ENCODE measurements at regions not wholly inside any gene's neighbourhood (a gene's known extent, or its start where the extent isn't known, plus 50 kb on each side); places are given as distances from the start of the nearest gene placed in this dataset.

DNA sequence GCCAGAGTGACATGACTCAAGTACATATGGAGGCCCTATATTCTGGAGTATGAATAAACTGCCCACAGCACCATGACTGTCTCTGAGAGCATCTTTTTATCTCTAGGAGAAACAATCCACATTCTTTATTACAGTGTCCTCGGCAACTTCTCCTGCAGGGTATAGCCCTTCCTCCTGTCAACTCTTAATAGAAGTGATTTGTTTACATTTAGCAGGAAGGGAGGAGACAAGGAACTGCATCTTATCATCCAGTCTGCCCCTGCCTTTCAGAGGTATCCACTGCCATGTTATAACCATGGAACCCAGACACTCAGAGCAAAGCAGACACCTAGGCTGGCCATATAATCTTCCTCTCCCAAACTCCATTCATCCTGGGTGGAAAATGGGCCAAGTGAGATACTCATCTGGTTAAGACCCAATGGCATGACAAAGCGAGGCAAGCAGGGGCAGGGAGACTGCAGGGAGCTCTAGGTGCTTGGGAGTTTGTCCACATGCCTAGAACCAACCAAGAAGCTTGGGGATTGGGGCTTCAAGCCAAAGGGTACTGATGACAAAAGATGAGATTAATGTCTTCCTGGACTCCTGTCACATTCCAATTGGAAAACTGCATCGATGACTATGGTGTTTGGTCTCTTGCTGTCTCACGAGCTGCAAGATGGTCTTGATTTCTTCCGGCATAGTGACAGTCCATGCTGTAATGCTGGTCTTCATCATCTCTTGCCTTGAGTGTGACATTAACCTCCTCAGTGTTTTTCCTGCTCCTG, 620.5 kb upstream of the KLF4 start:
- ATAC-seq (ENCODE audit: low read depth) (no peak), DNase-seq (ENCODE audit: low spot score) (no peak)
- TF ChIP-seq, protein P1, sequence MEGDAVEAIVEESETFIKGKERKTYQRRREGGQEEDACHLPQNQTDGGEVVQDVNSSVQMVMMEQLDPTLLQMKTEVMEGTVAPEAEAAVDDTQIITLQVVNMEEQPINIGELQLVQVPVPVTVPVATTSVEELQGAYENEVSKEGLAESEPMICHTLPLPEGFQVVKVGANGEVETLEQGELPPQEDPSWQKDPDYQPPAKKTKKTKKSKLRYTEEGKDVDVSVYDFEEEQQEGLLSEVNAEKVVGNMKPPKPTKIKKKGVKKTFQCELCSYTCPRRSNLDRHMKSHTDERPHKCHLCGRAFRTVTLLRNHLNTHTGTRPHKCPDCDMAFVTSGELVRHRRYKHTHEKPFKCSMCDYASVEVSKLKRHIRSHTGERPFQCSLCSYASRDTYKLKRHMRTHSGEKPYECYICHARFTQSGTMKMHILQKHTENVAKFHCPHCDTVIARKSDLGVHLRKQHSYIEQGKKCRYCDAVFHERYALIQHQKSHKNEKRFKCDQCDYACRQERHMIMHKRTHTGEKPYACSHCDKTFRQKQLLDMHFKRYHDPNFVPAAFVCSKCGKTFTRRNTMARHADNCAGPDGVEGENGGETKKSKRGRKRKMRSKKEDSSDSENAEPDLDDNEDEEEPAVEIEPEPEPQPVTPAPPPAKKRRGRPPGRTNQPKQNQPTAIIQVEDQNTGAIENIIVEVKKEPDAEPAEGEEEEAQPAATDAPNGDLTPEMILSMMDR (IDR thresholded peaks at IDR 0.05; ENCODE audit: poor library complexity, severe bottlenecking) = no peak
- H3K4me1 ChIP-seq (ENCODE audit: insufficient read depth, poor library complexity, severe bottlenecking) = peaks cover 3% of the 10 kb centered on the region
- H3K36me3 ChIP-seq (ENCODE audit: low read depth) = no peaks in the 10 kb centered on the region
- H3K9me3 ChIP-seq (ENCODE audit: severe bottlenecking) = no peaks in the 10 kb centered on the region
- no peak overlapping the region for H3K27ac ChIP-seq (ENCODE audit: poor library complexity, severe bottlenecking)
- H3K27me3 ChIP-seq (ENCODE audit: insufficient read depth, poor library complexity, severe bottlenecking) = no peaks in the 10 kb centered on the region
- H3K4me3 ChIP-seq (ENCODE audit: severe bottlenecking) = no peak overlapping the region

DNA sequence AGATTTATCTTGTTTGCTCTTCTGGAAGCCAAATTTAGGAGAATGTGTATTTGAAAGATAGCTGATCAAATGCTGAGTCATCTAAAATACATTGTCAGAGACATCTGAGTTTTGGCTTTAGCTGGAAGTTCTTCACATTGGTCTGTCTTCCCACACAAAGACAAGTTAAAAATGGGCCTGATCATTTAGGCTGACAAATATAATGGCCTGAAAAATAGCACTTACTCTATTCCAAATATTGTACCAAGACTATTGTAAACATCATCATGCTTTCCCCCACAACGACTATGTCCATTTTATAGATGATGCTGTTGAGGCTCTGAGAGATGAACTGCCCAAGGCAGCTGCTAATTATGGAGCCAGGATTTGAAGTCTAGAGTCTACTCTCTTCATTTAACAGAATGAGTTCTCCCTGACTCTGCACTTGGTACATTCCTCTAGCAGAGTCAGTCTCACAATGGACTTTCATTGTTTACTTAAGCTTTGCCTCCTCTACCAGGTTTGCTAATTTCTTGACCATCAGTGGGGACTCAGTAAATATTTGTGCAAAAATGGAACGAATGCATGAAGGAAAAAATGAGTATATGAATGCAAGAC, 619.4 kb upstream of the KLF4 start:
- Histone ChIP-seq H3K27ac (ENCODE audit: poor library complexity, severe bottlenecking) (no peak overlapping the region), H3K9me3 (ENCODE audit: severe bottlenecking) (no peaks in the 10 kb centered on the region), H3K36me3 (ENCODE audit: low read depth) (no peaks in the 10 kb centered on the region), H3K27me3 (ENCODE audit: insufficient read depth, poor library complexity, severe bottlenecking) (no peaks in the 10 kb centered on the region), H3K4me1 (ENCODE audit: insufficient read depth, poor library complexity, severe bottlenecking) (peaks cover 8% of the 10 kb centered on the region), H3K4me3 (ENCODE audit: severe bottlenecking) (no peak overlapping the region)
- TF ChIP-seq, protein P1 (IDR thresholded peaks at IDR 0.05; ENCODE audit: poor library complexity, severe bottlenecking) = no peak
- DNase-seq (ENCODE audit: low spot score) (no peak), ATAC-seq (ENCODE audit: low read depth) (no peak)

DNA sequence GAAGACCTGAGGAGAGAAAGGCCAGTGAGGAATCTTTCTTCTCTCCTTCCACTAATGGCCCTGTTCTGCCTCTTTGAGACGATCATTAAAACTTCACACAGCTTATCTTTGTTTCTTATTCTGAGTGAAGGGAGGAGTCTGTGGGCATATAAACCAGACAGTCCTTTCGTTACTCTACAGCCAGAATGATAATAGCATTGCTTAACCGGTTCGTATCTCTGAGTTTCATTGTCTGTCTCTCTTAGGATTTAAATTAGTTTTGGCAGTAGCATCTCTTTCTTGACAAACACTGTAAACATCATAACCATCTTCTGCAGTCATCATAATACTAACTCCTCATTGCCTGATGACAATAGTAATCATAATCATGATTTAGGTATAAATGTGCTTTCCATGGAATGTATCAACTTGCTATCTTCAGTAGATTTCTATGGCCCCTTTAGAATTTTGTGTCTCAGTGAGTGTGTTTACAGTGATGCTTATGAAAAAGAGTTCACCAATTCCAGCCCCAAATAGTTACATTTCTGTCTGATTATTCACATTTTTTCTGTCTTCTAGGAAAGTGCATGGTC, 618.8 kb upstream of the KLF4 start:
- Histone ChIP-seq H3K4me3 (ENCODE audit: severe bottlenecking) (no peak overlapping the region), H3K27ac (ENCODE audit: poor library complexity, severe bottlenecking) (no peak overlapping the region), H3K27me3 (ENCODE audit: insufficient read depth, poor library complexity, severe bottlenecking) (no peaks in the 10 kb centered on the region), H3K4me1 (ENCODE audit: insufficient read depth, poor library complexity, severe bottlenecking) (peaks cover 8% of the 10 kb centered on the region), H3K36me3 (ENCODE audit: low read depth) (no peaks in the 10 kb centered on the region), H3K9me3 (ENCODE audit: severe bottlenecking) (no peaks in the 10 kb centered on the region)
- DNase-seq (ENCODE audit: low spot score) (no peak), ATAC-seq (ENCODE audit: low read depth) (no peak)
- TF ChIP-seq, protein P1 (IDR thresholded peaks at IDR 0.05; ENCODE audit: poor library complexity, severe bottlenecking) = no peak

DNA sequence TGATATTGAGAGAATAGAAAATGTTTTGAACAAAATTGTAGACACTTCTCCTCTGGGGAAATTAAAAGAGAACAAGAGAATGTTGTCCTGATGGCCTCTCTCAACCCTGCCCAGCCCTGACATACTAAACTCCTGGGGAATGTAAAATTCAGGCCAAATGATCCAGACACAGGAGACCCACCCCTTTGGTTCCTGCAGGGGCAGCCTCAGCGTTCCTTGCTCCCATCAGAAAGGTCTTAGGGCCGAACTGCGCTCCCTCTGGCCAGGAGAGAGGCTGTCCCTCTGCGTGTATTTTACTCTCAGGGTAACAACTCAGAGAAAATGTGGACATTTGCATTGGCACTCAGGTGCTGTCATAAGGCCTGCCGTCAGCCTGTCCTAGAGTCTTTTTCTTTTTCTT, 616.3 kb upstream of the KLF4 start:
- no peak for ATAC-seq (ENCODE audit: low read depth)
- no peak overlapping the region for H3K27ac ChIP-seq (ENCODE audit: poor library complexity, severe bottlenecking)

More for the DNA sequence above, 616.3 kb upstream of the KLF4 start:
- H3K9me3 ChIP-seq (ENCODE audit: severe bottlenecking) = no peaks in the 10 kb centered on the region
- TF ChIP-seq, protein P1 (IDR thresholded peaks at IDR 0.05; ENCODE audit: poor library complexity, severe bottlenecking) = no peak
- no peak overlapping the region for H3K4me3 ChIP-seq (ENCODE audit: severe bottlenecking)
- H3K36me3 ChIP-seq (ENCODE audit: low read depth) = no peaks in the 10 kb centered on the region
- H3K4me1 ChIP-seq (ENCODE audit: insufficient read depth, poor library complexity, severe bottlenecking) = peaks cover 8% of the 10 kb centered on the region
- no peak for DNase-seq (ENCODE audit: low spot score)
- H3K27me3 ChIP-seq (ENCODE audit: insufficient read depth, poor library complexity, severe bottlenecking) = no peaks in the 10 kb centered on the region

Data from RWPE2 (cell line).